PFSK-1 (cell line): ENCODE measurements at regions not wholly inside any gene's neighbourhood (a gene's known extent, or its start where the extent isn't known, plus 50 kb on each side); places are given as distances from the start of the nearest gene placed in this dataset.

ENCODE experiments used
- POLR2AphosphoS5 ChIP-seq: IDR thresholded peaks from 2 replicates; pipeline ENCODE4 v1.6.1; 2012; ENCODE audit warnings: low read depth, mild to moderate bottlenecking, control low read depth, low read length, moderate library complexity
- REST ChIP-seq, 2 experiments: IDR thresholded peaks; 2 replicates each; pipeline versions ENCODE4 v1.6.1 to v1.8.0; 2011 to 2012; ENCODE audit warnings: low read depth in 2 of 2, low read length in 2 of 2, control low read depth in 1 of 2, inconsistent platforms in 1 of 2, mild to moderate bottlenecking in 1 of 2, moderate library complexity in 1 of 2; ENCODE audit not compliant: insufficient read depth in 1 of 2

- TF ChIP-seq REST (IDR thresholded peaks at IDR 0.05; ENCODE audit: insufficient read depth in 1 of 2, low read depth in 2 of 2, low read length in 2 of 2): no peak
- no peak for TF ChIP-seq POLR2AphosphoS5
Measured at GRCh38 chr3:80618295-80619256, 850.8 kb upstream of the ROBO1 start.
